AG04449 (cell line): ENCODE measurements at regions not wholly inside any gene's neighbourhood (a gene's known extent, or its start where the extent isn't known, plus 50 kb on each side); places are given as distances from the start of the nearest gene placed in this dataset.

Source experiments
- CTCF ChIA-PET: fragments of 350-600 bp; formaldehyde crosslinking; extraction: SDS; loops from one replicate; lab custom pipeline; 2021; ENCODE audit warnings: antibody characterized with exemption; lab: Yijun Ruan, JAX
- POLR2A ChIA-PET: fragments of 400-600, 350-600 bp; formaldehyde crosslinking; extraction: SDS; loops from one replicate; lab custom pipeline; 2020; ENCODE audit warnings: antibody characterized with exemption, inconsistent platforms; lab: Yijun Ruan, JAX
- DNase-seq: peaks from one replicate; pipeline ENCODE4 v3.0.0-alpha.2; 2010; ENCODE audit warnings: low read depth, low spot score
- H3K4me3 ChIP-seq: 2 replicates; pipeline ENCODE4 v1.5.1; 2011; ENCODE audit warnings: low read depth, mild to moderate bottlenecking, control low read depth, low read length
- TF ChIP-seq, protein P1 (sequence below): IDR thresholded peaks from one replicate; pipeline ENCODE4 v1.5.1; 2011; ENCODE audit warnings: mild to moderate bottlenecking, moderate library complexity, low read length, control low read depth, inconsistent platforms; ENCODE audit not compliant: insufficient read depth; ENCODE audit errors: missing control alignments

DNA sequence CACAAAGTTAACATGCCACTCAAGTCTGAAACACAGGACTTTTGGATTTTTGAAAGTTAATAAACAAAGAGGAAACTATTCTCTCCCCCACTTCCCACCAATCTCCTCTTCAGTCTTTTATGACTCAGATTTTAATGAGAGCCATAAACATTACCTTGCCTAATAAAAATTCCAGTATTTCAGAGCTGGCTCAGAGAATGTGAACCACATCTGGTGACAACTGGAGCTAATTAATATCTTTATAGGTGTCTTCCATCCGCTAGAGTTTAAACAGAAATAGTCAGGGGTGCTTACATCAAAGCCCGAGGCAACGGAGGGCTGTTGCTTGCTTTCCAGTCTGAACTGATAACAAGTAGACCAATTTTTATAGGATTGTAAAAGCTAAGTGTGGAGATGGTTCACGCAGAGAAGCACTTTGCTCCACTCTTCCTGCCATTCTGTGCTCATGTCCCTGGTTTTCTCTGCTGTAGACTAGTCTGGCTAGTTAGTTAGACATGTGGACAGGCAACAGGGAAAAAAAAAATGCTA lies 363.6 kb downstream of the NR2F2 start:
- ChIA-PET POLR2A (no interaction called here), CTCF (interaction anchor here (0.7 kb wide), 1 partner anchor 10 kb away, joined by 3 read pairs; no protein-coding TSS in a partner anchor)
- H3K4me3 ChIP-seq, result no peak overlapping the region
- TF ChIP-seq, protein P1, sequence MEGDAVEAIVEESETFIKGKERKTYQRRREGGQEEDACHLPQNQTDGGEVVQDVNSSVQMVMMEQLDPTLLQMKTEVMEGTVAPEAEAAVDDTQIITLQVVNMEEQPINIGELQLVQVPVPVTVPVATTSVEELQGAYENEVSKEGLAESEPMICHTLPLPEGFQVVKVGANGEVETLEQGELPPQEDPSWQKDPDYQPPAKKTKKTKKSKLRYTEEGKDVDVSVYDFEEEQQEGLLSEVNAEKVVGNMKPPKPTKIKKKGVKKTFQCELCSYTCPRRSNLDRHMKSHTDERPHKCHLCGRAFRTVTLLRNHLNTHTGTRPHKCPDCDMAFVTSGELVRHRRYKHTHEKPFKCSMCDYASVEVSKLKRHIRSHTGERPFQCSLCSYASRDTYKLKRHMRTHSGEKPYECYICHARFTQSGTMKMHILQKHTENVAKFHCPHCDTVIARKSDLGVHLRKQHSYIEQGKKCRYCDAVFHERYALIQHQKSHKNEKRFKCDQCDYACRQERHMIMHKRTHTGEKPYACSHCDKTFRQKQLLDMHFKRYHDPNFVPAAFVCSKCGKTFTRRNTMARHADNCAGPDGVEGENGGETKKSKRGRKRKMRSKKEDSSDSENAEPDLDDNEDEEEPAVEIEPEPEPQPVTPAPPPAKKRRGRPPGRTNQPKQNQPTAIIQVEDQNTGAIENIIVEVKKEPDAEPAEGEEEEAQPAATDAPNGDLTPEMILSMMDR, result no peak
- no peak for DNase-seq

DNA sequence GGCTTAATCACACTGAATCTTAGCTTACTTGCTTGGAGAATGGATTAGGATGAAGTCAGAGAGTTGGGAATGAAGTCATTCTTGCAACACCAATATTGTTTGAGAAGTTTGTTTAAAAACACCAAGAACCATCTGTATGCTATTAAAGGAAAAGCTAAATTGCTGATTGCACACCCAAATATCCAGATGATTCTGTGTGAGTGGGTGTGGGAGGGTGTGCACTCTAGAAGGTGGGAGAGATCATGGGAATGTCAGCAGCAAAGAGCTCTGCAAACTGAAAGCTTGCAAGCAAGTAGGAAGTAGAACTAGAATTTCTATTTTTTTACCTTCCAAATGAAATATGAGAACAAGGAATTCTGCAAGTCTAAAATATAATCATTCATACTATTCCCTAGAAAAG lies 364.9 kb downstream of the NR2F2 start:
- DNase-seq, result no peak
- TF ChIP-seq, protein P1, result no peak
- POLR2A ChIA-PET, result no interaction called here
- no peak overlapping the region for H3K4me3 ChIP-seq
- CTCF ChIA-PET, result no interaction called here

DNA sequence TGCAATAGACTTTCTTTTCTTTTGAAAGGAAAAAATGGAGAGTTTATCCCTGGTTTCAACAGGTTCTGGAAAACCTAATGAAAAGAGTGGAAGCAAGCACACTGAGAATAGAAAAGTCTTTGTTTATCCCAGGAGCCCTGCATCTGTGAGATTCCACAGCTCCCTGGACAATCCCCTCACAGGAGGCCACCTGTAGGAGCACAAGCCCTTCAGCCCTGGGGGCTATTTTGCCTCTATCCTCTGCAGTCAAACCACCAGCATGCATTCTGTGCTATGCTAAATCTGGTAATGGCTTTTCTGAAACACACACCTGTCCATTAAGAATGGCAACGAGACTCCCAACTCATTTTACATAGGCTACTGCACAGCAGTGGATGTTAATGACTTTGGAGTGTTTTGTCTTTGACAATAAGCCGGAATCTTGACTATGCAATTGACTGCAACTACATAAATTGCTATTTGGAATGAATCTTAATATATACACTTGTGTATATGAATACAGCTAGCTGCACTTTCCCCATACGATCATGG lies 369.4 kb downstream of the NR2F2 start:
- POLR2A ChIA-PET, result no interaction called here
- TF ChIP-seq, protein P1, result no peak
- CTCF ChIA-PET, result no interaction called here
- no peak for DNase-seq
- H3K4me3 ChIP-seq, result no peak overlapping the region

DNA sequence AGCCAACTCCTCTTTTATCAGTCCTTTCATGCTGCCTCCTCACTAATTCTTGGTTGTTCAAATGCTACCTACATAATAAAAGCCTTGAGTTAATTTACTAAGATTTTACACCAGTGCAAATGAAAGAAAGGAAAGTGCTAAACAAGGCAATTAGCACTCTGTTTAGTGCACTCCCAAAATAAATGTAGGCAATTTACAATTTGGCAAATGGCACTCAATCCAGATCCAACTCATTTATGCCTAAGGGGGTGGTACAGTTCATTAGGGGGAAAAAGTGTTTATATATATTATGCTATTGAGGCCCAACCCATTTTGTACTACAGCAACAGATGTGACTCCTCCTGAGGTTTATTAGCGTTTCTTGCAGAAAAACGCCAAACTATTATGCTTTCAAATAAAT lies 370.1 kb downstream of the NR2F2 start:
- no peak for DNase-seq
- ChIA-PET POLR2A (no interaction called here), CTCF (no interaction called here)
- H3K4me3 ChIP-seq, result no peak overlapping the region
- TF ChIP-seq, protein P1, result no peak

DNA sequence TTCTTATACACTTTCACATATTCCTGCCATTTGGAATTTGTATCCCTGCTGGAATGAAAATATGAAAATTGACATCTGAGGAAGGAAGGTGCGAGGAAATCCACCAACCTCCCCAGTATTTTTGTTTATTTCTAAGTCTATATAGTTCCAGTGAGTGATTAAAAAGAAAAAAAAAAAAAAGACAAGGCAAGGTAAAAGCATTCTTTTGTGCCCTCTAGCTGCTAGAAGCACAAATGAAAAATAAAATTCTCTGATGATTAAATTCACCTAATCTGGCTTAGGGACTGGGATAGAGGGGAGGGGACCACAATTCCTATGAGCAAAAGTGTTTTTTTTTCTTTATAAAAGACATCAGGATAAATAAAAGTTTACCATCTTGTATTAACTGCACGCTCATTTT lies 370.9 kb downstream of the NR2F2 start:
- ChIA-PET POLR2A (no interaction called here), CTCF (no interaction called here)
- no peak for DNase-seq
- TF ChIP-seq, protein P1, result no peak
- no peak overlapping the region for H3K4me3 ChIP-seq

DNA sequence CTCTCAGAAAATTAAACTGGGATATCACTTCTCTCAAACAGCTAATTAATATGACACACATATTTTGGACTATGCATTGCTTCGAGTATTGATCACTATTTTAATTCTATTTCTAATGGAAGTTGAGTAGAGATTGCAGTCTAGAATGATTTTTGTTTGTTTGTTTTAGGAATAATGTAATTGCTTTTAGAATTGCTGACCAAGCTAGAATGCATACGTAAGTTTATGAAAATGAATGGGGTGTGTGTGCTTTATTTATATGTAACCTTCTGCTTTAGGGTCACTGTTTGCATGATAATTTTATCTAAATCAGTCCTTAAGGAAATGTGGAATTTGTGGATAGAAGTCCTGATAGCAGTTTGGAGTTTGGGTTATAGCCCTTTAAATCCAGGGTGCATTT lies 371.4 kb downstream of the NR2F2 start:
- POLR2A ChIA-PET, result no interaction called here
- no peak for DNase-seq
- TF ChIP-seq, protein P1, result no peak
- CTCF ChIA-PET, result no interaction called here
- no peak overlapping the region for H3K4me3 ChIP-seq
